ENCODE measurements at regions not wholly inside any gene's neighbourhood (a gene's known extent, or its start where the extent isn't known, plus 50 kb on each side); places are given as distances from the start of the nearest gene placed in this dataset.

- Histone ChIP-seq H3K27ac (ENCODE audit: insufficient read depth, low read length) (no peak overlapping the region), H3K9me3 (ENCODE audit: control insufficient read depth, insufficient read depth, low read length) (no peaks in the 10 kb centered on the region), H2BK120ac (ENCODE audit: low read depth, low read length) (no peak overlapping the region), H3K27me3 (ENCODE audit: control insufficient read depth, insufficient read depth, low read length) (peaks cover 25% of the 10 kb centered on the region), H3K9ac (ENCODE audit: low read depth, low read length) (no peak overlapping the region), H3K9me1 (ENCODE audit: insufficient read depth, low read length) (no peaks in the 10 kb centered on the region), H3K4ac (ENCODE audit: low read depth, low read length) (no peak overlapping the region), H2AFZ (replicated peaks; ENCODE audit: low read length, poor library complexity) (no peak overlapping the region), H3K79me1 (ENCODE audit: low read depth in 1 of 2, low read length in 2 of 2) (no peaks in the 10 kb centered on the region), H2BK15ac (ENCODE audit: low read depth, low read length) (no peak overlapping the region), H2BK5ac (ENCODE audit: low read depth, low read length, poor library complexity, severe bottlenecking) (no peak overlapping the region), H3K23ac (ENCODE audit: low read depth, low read length) (no peak overlapping the region), H3K4me1 (ENCODE audit: control insufficient read depth, insufficient read depth, low read length) (no peaks in the 10 kb centered on the region), H4K5ac (ENCODE audit: low read depth, low read length) (no peak overlapping the region), H2BK20ac (ENCODE audit: low read depth, low read length) (no peak overlapping the region), H3K14ac (replicated peaks; ENCODE audit: low read depth, low read length) (no peak overlapping the region), H2AK5ac (ENCODE audit: low read depth, low read length) (no peak overlapping the region), H3K56ac (ENCODE audit: extremely low read depth, insufficient read depth, low read length) (no peak overlapping the region), H3K4me2 (ENCODE audit: low read depth, low read length) (no peak overlapping the region), H4K91ac (ENCODE audit: insufficient read depth, low read depth, low read length) (no peak overlapping the region), H3K4me3 (ENCODE audit: insufficient read depth, low read depth, low read length) (no peak overlapping the region), H4K20me1 (ENCODE audit: insufficient read depth, low read length) (no peaks in the 10 kb centered on the region), H3K36me3 (ENCODE audit: control insufficient read depth, insufficient read depth, low read length) (no peaks in the 10 kb centered on the region), H2AK9ac (replicated peaks; ENCODE audit: low read depth, low read length, poor library complexity) (no peak overlapping the region), H4K8ac (ENCODE audit: low read depth in 2 of 2, low read length in 2 of 2) (no peak overlapping the region), H3K18ac (ENCODE audit: low read depth, low read length) (no peak overlapping the region)
- no TSS peak for BruUV-seq (replicated peaks)
- ATAC-seq (ENCODE audit: low read depth) (no peak), DNase-seq (no peak)
- intact Hi-C loops (cut with micrococcal nuclease) (no loop called here), dilution Hi-C loops (cut with HindIII; ENCODE audit: low sequenced_read_pairs, unreplicated experiment) (no loop called here), in situ Hi-C loops (cut with MboI; ENCODE audit: low sequenced_read_pairs) (no loop called here)
- WGBS, 2 experiments (ENCODE audit: extremely low coverage in 2 of 2, insufficient read length in 1 of 2) = no CpG with 5 or more reads among the region's 1 CpG
- ChIA-PET CTCF (no interaction called here), POLR2A (ENCODE audit: unreplicated experiment) (no interaction called here)
- TF ChIP-seq ELK1 (IDR thresholded peaks at IDR 0.05; ENCODE audit: borderline replicate concordance, low read depth, low read length) = no peak
- TF ChIP-seq MXI1 (IDR thresholded peaks at IDR 0.05; ENCODE audit: borderline replicate concordance, low read depth, low read length) = no peak
- TF ChIP-seq POLR2A (IDR thresholded peaks at IDR 0.05; ENCODE audit: low read depth, low read length) = no peak
- no peak for TF ChIP-seq MAZ (IDR thresholded peaks at IDR 0.05; ENCODE audit: borderline replicate concordance, low read depth, low read length)
- TF ChIP-seq RFX5 (IDR thresholded peaks at IDR 0.05; ENCODE audit: low read depth, low read length) = no peak
These were observed 118.8 kb downstream of the AXIN2 start for GRCh38 chr17:65442691-65443090.

Data from IMR-90 (cell line).